Neuron (in vitro differentiated cells): ENCODE measurements at regions not wholly inside any gene's neighbourhood (a gene's known extent, or its start where the extent isn't known, plus 50 kb on each side); places are given as distances from the start of the nearest gene placed in this dataset.

Experiments
- H2AFZ ChIP-seq: one replicate; pipeline ENCODE4 v1.6.1; 2013; ENCODE audit warnings: low read depth, mild to moderate bottlenecking, inconsistent platforms, low read length, moderate library complexity
- H3K27me3 ChIP-seq: one replicate; pipeline ENCODE4 v1.6.1; 2013; ENCODE audit warnings: low read length; ENCODE audit not compliant: insufficient read depth
- H3K36me3 ChIP-seq: one replicate; pipeline ENCODE4 v1.6.1; 2013; ENCODE audit warnings: low read length; ENCODE audit not compliant: insufficient read depth
- H3K4me1 ChIP-seq: one replicate; pipeline ENCODE4 v1.6.1; 2013; ENCODE audit warnings: low read length; ENCODE audit not compliant: insufficient read depth
- H3K4me3 ChIP-seq: 2 replicates; pipeline ENCODE4 v1.5.1; 2013; ENCODE audit warnings: mild to moderate bottlenecking, low read length, moderate library complexity
- H3K9me3 ChIP-seq: one replicate; pipeline ENCODE4 v1.6.1; 2013; ENCODE audit warnings: low read length

DNA sequence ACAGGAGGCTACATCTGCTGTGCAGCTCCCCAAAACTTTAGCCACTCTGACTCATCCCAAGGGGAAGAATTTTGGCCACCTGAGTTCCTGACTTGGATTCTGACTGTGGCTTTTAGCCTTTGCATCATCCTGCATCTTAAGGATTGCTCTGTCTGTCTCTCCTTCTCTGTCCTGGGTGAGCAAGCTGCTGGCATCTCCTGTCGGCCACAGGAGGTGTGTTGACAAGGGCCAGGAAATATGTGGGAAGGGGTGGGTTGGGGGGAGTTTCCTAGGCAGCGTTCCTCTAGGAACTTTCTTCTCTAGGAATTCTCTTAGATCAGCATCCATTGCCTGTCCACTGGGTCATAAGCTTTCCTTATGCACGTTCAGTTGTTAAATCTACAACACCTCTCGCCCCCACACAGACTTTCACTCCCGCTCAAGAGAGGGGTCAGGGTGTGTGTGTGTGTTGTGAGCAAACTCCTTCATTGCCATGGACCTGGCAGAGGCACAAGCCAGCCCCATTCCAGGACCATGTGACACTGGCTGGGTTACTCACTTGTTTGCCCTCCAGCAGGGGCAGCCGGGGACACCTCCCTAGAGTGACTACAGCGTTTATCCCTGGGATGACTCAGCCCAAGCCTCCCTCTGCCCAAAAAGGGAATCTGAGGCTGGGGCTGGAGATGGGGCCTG, 145.0 kb upstream of the DUSP10 start:
- Histone ChIP-seq H3K27me3 (no peaks in the 10 kb centered on the region), H2AFZ (no peak overlapping the region), H3K4me1 (no peaks in the 10 kb centered on the region), H3K4me3 (no peak overlapping the region), H3K36me3 (no peaks in the 10 kb centered on the region), H3K9me3 (no peaks in the 10 kb centered on the region)

DNA sequence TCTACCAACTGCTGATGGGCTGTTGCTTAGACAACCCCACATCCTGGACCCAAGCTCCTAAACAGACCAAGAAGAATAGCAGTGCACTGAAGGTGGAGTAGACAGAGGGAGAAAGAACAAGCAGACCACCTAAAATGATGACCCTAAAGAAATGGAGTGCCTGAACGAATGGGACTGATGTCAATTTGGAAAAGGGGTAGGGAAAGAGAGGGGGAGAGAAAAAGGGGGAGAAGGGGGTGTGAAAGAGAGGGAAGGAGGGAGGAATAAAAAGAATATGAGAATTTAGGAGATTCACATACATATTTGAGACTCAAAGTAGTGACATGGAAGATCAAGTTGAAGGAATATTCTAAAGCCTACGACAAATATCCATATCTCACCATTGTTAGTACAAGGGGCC, 144.4 kb upstream of the DUSP10 start:
- Histone ChIP-seq H3K4me1 (no peaks in the 10 kb centered on the region), H3K27me3 (no peaks in the 10 kb centered on the region), H3K4me3 (no peak overlapping the region), H3K9me3 (no peaks in the 10 kb centered on the region), H3K36me3 (no peaks in the 10 kb centered on the region), H2AFZ (no peak overlapping the region)

GRCh38 chr1:221884821-221885220, 142.9 kb upstream of the DUSP10 start:
- Histone ChIP-seq H3K4me1 (no peaks in the 10 kb centered on the region), H3K4me3 (no peak overlapping the region)

GRCh38 chr1:221881805-221882581, 140.1 kb upstream of the DUSP10 start:
- Histone ChIP-seq H3K4me3 (no peak overlapping the region), H3K27me3 (no peaks in the 10 kb centered on the region), H3K36me3 (no peaks in the 10 kb centered on the region), H3K4me1 (no peaks in the 10 kb centered on the region), H3K9me3 (no peaks in the 10 kb centered on the region), H2AFZ (no peak overlapping the region)

More at GRCh38 chr1:221884821-221885220, 142.9 kb upstream of the DUSP10 start:
- Histone ChIP-seq H3K36me3 (no peaks in the 10 kb centered on the region), H2AFZ (no peak overlapping the region), H3K9me3 (no peaks in the 10 kb centered on the region), H3K27me3 (no peaks in the 10 kb centered on the region)

- no peaks in the 10 kb centered on the region for H3K9me3 ChIP-seq
- no peaks in the 10 kb centered on the region for H3K27me3 ChIP-seq
- H2AFZ ChIP-seq: no peak overlapping the region
- no peaks in the 10 kb centered on the region for H3K36me3 ChIP-seq
- H3K4me1 ChIP-seq: no peaks in the 10 kb centered on the region
- no peak overlapping the region for H3K4me3 ChIP-seq
These were observed 138.3 kb upstream of the DUSP10 start for GRCh38 chr1:221880182-221880581.

GRCh38 chr1:221878134-221878533, 136.2 kb upstream of the DUSP10 start:
- no peaks in the 10 kb centered on the region for H3K27me3 ChIP-seq
- H3K4me3 ChIP-seq: no peak overlapping the region
- no peak overlapping the region for H2AFZ ChIP-seq
- H3K4me1 ChIP-seq: no peaks in the 10 kb centered on the region
- no peaks in the 10 kb centered on the region for H3K9me3 ChIP-seq
- no peaks in the 10 kb centered on the region for H3K36me3 ChIP-seq

- Histone ChIP-seq H3K4me1 (no peaks in the 10 kb centered on the region), H3K4me3 (no peak overlapping the region), H3K27me3 (no peaks in the 10 kb centered on the region), H3K36me3 (no peaks in the 10 kb centered on the region), H2AFZ (no peak overlapping the region), H3K9me3 (no peaks in the 10 kb centered on the region)
These were observed 135.4 kb upstream of the DUSP10 start for GRCh38 chr1:221877311-221877710.

GRCh38 chr1:221875004-221875330, 133.1 kb upstream of the DUSP10 start:
- H3K36me3 ChIP-seq: no peaks in the 10 kb centered on the region
- H3K4me1 ChIP-seq: no peaks in the 10 kb centered on the region
- no peaks in the 10 kb centered on the region for H3K27me3 ChIP-seq
- H3K4me3 ChIP-seq: no peak overlapping the region
- no peaks in the 10 kb centered on the region for H3K9me3 ChIP-seq
- H2AFZ ChIP-seq: no peak overlapping the region

DNA sequence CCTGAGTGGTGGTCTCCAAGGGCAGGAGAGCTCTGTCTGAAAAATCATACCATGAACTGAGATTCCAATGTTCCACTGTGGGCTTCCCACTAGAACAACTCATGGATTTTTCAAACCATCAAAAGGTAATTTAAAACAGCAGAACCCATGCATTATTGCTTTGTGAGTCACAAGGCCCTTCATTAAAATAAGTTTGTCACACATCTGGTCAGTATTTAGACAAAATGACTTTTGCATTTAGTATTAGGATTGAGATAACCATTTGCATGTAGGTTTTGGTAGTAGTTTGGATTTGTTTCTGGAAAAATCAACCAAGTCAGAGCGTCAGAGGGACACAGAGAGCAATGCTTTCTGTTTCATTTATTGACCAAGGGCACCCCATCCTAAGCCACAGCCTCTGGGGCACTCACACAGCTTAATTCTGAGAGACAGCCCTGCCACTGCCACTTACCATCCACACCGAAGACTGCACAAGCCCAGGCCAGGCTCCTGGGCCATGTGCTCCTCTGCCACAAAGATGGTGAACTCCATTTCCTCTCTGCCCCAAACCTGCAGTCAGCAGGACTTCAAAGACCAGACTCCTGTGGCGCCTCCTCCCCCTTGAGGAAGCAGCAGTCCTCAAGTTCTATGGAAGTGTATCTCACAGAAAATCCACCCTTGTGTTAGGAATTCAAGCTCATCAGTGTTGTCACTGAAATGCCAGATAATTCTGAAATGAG, 132.6 kb upstream of the DUSP10 start:
- no peaks in the 10 kb centered on the region for H3K27me3 ChIP-seq

GRCh38 chr1:221873673-221874072, 131.8 kb upstream of the DUSP10 start:
- no peaks in the 10 kb centered on the region for H3K9me3 ChIP-seq

More for the DNA sequence above, 132.6 kb upstream of the DUSP10 start:
- no peaks in the 10 kb centered on the region for H3K9me3 ChIP-seq
- H3K4me3 ChIP-seq: no peak overlapping the region
- no peaks in the 10 kb centered on the region for H3K4me1 ChIP-seq
- no peaks in the 10 kb centered on the region for H3K36me3 ChIP-seq
- no peak overlapping the region for H2AFZ ChIP-seq

GRCh38 chr1:221871056-221871455, 129.2 kb upstream of the DUSP10 start:
- no peak overlapping the region for H2AFZ ChIP-seq
- no peaks in the 10 kb centered on the region for H3K4me1 ChIP-seq
- H3K27me3 ChIP-seq: no peaks in the 10 kb centered on the region
- no peaks in the 10 kb centered on the region for H3K9me3 ChIP-seq
- H3K36me3 ChIP-seq: no peaks in the 10 kb centered on the region
- H3K4me3 ChIP-seq: no peak overlapping the region

More at GRCh38 chr1:221873673-221874072, 131.8 kb upstream of the DUSP10 start:
- Histone ChIP-seq H2AFZ (no peak overlapping the region), H3K4me3 (no peak overlapping the region), H3K27me3 (no peaks in the 10 kb centered on the region), H3K4me1 (no peaks in the 10 kb centered on the region), H3K36me3 (no peaks in the 10 kb centered on the region)

DNA sequence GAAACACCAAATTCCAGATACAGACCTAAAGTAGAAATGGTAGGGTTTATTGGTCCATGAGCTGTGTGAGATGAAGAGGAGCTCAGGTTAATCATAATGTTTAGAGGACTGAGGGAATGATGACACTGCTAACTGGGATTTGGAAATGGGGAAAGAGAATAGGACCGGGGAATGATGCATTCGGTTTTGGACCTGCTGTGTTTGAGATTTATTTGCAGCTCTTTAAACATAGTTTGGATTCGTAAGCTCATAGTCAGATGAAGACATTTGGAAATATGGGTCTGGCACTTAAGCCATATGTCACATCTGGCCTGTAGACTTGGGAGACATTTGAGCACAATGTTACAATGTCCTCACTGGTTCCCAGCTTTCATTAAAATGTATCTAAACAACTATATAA, 127.9 kb upstream of the DUSP10 start:
- no peaks in the 10 kb centered on the region for H3K36me3 ChIP-seq
- H3K4me1 ChIP-seq: no peaks in the 10 kb centered on the region
- no peak overlapping the region for H2AFZ ChIP-seq
- no peak overlapping the region for H3K4me3 ChIP-seq
- no peaks in the 10 kb centered on the region for H3K27me3 ChIP-seq
- H3K9me3 ChIP-seq: no peaks in the 10 kb centered on the region

DNA sequence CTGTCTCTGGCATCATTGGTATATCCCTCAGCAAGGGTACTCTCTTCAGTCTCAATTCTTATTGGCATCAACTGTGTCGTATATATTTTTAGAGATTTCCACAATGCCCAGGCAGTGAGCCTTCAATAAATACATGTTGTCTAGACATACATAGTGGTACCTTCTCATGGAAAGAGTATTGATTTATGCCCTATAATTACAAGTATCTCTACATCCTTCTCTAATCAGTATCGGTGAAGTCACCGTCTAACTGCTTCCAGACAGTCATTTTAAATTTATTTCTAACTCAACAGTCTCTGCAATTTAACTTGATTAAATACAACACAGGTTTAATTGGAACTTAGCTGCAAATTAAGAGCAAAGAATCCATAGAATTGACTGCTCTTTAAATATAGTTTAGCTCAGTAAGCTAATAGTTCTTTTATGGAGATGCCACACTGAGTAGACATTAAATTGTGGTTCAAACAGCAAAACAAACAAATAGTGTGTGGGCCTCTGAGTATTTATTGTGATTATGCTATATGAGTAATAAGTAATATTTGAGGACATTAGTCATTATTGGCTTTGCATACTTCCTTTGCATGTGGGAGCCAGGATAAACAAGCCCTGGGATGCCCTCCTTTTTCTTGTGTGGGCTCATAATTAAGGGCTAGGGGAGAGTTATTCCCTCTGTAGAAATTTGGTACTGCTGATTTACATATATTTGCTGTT, 126.9 kb upstream of the DUSP10 start:
- Histone ChIP-seq H2AFZ (no peak overlapping the region), H3K36me3 (no peaks in the 10 kb centered on the region), H3K4me3 (no peak overlapping the region), H3K9me3 (no peaks in the 10 kb centered on the region), H3K27me3 (no peaks in the 10 kb centered on the region), H3K4me1 (no peaks in the 10 kb centered on the region)
